Effector memory CD8-positive, alpha-beta T cell (primary cell): ENCODE measurements at regions not wholly inside any gene's neighbourhood (a gene's known extent, or its start where the extent isn't known, plus 50 kb on each side); places are given as distances from the start of the nearest gene placed in this dataset.

Experiments used
- ATAC-seq: fragments of 150-1000 bp; cut with Tn5 transposase; replicated peaks from 2 replicates; pipeline ENCODE4 v1.10.0; 2021; ENCODE audit warnings: mild to moderate bottlenecking, moderate library complexity
- DNase-seq, 3 experiments: peaks; one replicate each; pipeline ENCODE4 v3.0.0; 2021
- H3K27ac Mint-ChIP-seq, 2 donors: one replicate each; pipeline ENCODE4 v1.8.0; 2022; ENCODE audit warnings: mild to moderate bottlenecking in 2 of 2, mixed read lengths in 2 of 2, moderate library complexity in 2 of 2
- H3K27me3 Mint-ChIP-seq, 2 donors: one replicate each; pipeline ENCODE4 v1.8.0; 2022; ENCODE audit warnings: mixed read lengths in 2 of 2
- H3K36me3 Mint-ChIP-seq: one replicate; pipeline ENCODE4 v1.8.0; 2022; ENCODE audit warnings: mild to moderate bottlenecking, moderate library complexity, mixed read lengths; ENCODE audit not compliant: insufficient read depth
- H3K4me1 Mint-ChIP-seq, 2 donors: one replicate each; pipeline ENCODE4 v1.8.0; 2022; ENCODE audit warnings: low read depth in 2 of 2, mixed read lengths in 2 of 2
- H3K4me3 Mint-ChIP-seq, 2 donors: one replicate each; pipeline ENCODE4 v1.8.0; 2022; ENCODE audit warnings: mild to moderate bottlenecking in 2 of 2, mixed read lengths in 2 of 2, moderate library complexity in 2 of 2
- H3K9me3 Mint-ChIP-seq, 2 donors: one replicate each; pipeline ENCODE4 v1.8.0; 2022; ENCODE audit warnings: mixed read lengths in 2 of 2

GRCh38 chr7:89401099-89401498, 605.6 kb upstream of the TEX47 start:
- no peak overlapping the region for H3K4me3 Mint-ChIP-seq
- ATAC-seq, result no peak
- no peak for DNase-seq
- peaks cover 7 to 16% of the 10 kb centered on the region in 2 donors for H3K9me3 Mint-ChIP-seq
- no peak overlapping the region for H3K27ac Mint-ChIP-seq
- no peaks in the 10 kb centered on the region for H3K36me3 Mint-ChIP-seq
- no peaks in the 10 kb centered on the region for H3K4me1 Mint-ChIP-seq
- H3K27me3 Mint-ChIP-seq, result no peaks in the 10 kb centered on the region

DNA sequence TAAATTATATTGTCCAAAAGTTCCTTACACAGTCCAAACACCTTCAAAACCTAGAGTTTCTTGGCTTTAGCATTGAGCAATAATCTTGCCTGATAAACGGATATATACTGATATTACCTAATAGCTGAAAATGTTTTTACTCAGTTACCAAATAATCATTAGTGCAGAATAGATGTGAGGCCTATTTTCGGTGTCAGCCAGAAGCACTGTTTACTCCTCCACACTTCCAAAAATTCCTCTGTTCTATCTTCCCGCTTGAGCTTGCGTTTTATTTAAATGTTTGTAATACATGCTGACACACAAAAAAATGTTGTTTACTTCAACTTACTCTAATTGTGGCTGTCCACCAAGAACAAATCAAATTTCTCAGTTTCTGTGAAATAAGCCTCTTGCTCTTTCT, 606.2 kb upstream of the TEX47 start:
- Mint-ChIP-seq H3K4me1 (no peaks in the 10 kb centered on the region), H3K27me3 (no peaks in the 10 kb centered on the region), H3K27ac (no peak overlapping the region), H3K4me3 (no peak overlapping the region), H3K36me3 (no peaks in the 10 kb centered on the region), H3K9me3 (peaks cover 7 to 16% of the 10 kb centered on the region in 2 donors)
- no peak for DNase-seq
- ATAC-seq, result no peak

DNA sequence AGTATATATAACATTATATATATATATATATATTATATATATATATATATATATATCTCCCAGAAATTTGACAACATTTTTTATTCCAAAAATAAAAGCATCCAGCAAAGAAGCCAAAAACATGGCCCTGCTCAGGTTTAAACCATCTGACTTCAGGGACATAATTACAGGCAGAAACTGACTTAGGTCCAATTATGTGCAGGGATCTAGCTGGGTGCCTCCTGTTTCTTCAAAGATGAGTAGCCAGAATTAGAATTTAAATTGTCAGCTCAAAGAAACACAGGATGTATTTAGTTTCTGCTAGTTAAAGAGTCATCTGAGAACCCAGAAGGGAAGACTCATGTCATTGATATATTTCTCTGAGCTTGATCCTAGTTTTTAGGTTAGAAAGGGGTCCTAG, 656.4 kb upstream of the TEX47 start:
- no peaks in the 10 kb centered on the region for H3K4me1 Mint-ChIP-seq

DNA sequence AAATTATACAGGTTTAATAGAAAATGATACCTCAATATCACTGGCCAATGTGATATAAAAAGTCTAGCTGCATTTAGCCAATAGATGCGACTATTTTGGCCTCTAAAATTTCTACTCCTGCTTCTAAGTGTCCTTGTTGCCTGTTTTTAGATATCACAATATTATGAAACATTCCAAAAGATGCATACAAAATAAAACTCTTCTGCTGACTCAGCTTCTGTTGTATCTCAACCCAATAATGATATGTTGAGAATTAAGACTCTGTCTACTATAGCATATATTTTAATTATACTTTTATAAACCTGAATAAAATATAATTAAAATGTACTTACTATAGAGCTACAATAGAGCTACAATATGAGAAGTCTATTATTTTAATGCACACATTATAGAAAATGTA, 661.0 kb upstream of the TEX47 start:
- peaks cover 4 to 6% of the 10 kb centered on the region in 2 donors for H3K9me3 Mint-ChIP-seq
- no peaks in the 10 kb centered on the region for H3K36me3 Mint-ChIP-seq
- H3K4me1 Mint-ChIP-seq, result no peaks in the 10 kb centered on the region
- H3K27me3 Mint-ChIP-seq, result no peaks in the 10 kb centered on the region
- H3K27ac Mint-ChIP-seq, result no peak overlapping the region
- ATAC-seq (no peak), DNase-seq (no peak)
- no peak overlapping the region for H3K4me3 Mint-ChIP-seq

More for the DNA sequence above, 656.4 kb upstream of the TEX47 start:
- DNase-seq, result no peak
- H3K4me3 Mint-ChIP-seq, result no peak overlapping the region
- no peaks in the 10 kb centered on the region for H3K27me3 Mint-ChIP-seq
- ATAC-seq, result no peak
- no peak overlapping the region for H3K27ac Mint-ChIP-seq
- no peaks in the 10 kb centered on the region for H3K36me3 Mint-ChIP-seq
- H3K9me3 Mint-ChIP-seq, result peaks cover 1 to 2% of the 10 kb centered on the region in 2 donors

GRCh38 chr7:89458114-89458513, 662.6 kb upstream of the TEX47 start:
- ATAC-seq, result no peak
- H3K36me3 Mint-ChIP-seq, result no peaks in the 10 kb centered on the region
- H3K4me1 Mint-ChIP-seq, result no peaks in the 10 kb centered on the region
- DNase-seq, result no peak
- H3K4me3 Mint-ChIP-seq, result no peak overlapping the region
- no peaks in the 10 kb centered on the region for H3K27me3 Mint-ChIP-seq
- H3K9me3 Mint-ChIP-seq, result peaks cover 1 to 6% of the 10 kb centered on the region in 2 donors
- no peak overlapping the region for H3K27ac Mint-ChIP-seq

DNA sequence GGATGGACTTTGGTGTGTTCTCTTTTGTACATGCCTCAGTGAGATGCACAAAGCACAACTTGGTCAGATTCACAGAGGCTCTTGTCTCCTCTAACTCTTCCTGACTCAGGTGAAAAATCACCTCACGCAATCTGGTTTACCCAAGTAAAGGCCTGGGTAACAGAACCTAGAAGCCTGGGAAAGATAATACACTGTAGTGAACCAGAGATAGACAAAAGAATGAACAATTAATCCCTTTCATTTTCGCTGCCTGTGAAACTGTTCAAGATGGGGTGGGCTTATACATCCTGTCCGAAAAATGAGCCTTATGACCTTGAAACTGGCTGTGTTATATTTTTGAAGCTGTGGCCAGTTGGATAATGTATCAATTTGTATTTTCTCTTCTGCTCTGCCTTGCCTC, 678.9 kb upstream of the TEX47 start:
- no peak overlapping the region for H3K27ac Mint-ChIP-seq
- H3K4me3 Mint-ChIP-seq, result no peak overlapping the region
- DNase-seq, result no peak
- no peaks in the 10 kb centered on the region for H3K4me1 Mint-ChIP-seq
- no peaks in the 10 kb centered on the region for H3K27me3 Mint-ChIP-seq
- H3K9me3 Mint-ChIP-seq, result peaks cover 8 to 15% of the 10 kb centered on the region in 2 donors
- no peak for ATAC-seq
- no peaks in the 10 kb centered on the region for H3K36me3 Mint-ChIP-seq

DNA sequence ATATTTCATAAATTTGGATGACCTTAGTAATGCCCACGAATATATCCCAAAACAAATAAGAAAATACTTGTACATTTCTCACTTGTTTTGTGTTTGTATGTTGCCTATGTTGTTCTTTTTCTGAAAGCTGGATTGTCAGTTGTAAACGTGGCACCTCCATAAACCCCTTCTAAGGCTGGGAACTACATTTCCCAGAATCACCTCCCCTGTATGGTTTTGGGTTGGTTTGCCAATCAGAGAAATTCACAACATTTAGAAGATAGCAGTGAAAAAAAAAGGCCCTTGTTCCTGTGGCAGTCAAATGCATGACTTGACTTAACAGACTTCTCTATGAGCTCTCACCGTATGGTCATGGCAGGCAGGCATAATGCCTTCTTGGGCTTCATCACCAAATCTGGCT, 676.3 kb upstream of the STEAP1 start:
- Mint-ChIP-seq H3K9me3 (peaks cover 5 to 9% of the 10 kb centered on the region in 2 donors), H3K36me3 (no peaks in the 10 kb centered on the region), H3K4me3 (no peak overlapping the region), H3K27me3 (no peaks in the 10 kb centered on the region), H3K4me1 (no peaks in the 10 kb centered on the region), H3K27ac (no peak overlapping the region)
- ATAC-seq (no peak), DNase-seq (no peak)

DNA sequence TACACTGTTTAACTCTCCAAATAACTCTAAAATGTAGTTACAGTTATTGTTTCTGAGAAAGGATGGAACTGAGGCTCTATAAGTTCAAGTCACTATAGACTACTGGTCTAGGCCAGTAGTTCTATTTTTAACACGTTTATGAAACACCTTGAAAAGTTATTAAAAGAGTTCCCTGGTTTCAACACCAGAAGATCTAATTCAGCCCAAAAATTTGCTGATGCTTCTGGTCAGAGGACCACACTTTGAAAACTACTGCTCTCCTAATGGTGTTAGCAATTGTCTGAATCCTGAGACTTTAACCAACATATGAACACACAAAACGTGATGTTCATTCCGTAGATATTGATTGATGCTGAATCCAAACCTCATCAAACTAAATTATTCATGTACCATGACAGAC, 658.6 kb upstream of the STEAP1 start:
- no peak for ATAC-seq

GRCh38 chr7:89500084-89500483, 654.2 kb upstream of the STEAP1 start:
- peaks cover 5 to 8% of the 10 kb centered on the region in 2 donors for H3K9me3 Mint-ChIP-seq
- no peaks in the 10 kb centered on the region for H3K27me3 Mint-ChIP-seq
- H3K27ac Mint-ChIP-seq, result no peak overlapping the region
- ATAC-seq, result no peak
- H3K4me1 Mint-ChIP-seq, result no peaks in the 10 kb centered on the region
- no peak overlapping the region for H3K4me3 Mint-ChIP-seq
- H3K36me3 Mint-ChIP-seq, result no peaks in the 10 kb centered on the region
- DNase-seq, result no peak

More for the DNA sequence above, 658.6 kb upstream of the STEAP1 start:
- no peaks in the 10 kb centered on the region for H3K4me1 Mint-ChIP-seq
- H3K4me3 Mint-ChIP-seq, result no peak overlapping the region
- H3K27me3 Mint-ChIP-seq, result no peaks in the 10 kb centered on the region
- DNase-seq, result no peak
- no peak overlapping the region for H3K27ac Mint-ChIP-seq
- peaks cover 15 to 18% of the 10 kb centered on the region in 2 donors for H3K9me3 Mint-ChIP-seq
- H3K36me3 Mint-ChIP-seq, result no peaks in the 10 kb centered on the region

GRCh38 chr7:89503281-89503680, 651.0 kb upstream of the STEAP1 start:
- no peak overlapping the region for H3K27ac Mint-ChIP-seq
- no peaks in the 10 kb centered on the region for H3K27me3 Mint-ChIP-seq
- ATAC-seq, result no peak
- no peak for DNase-seq
- H3K4me1 Mint-ChIP-seq, result no peaks in the 10 kb centered on the region
- no peaks in the 10 kb centered on the region for H3K36me3 Mint-ChIP-seq
- H3K9me3 Mint-ChIP-seq, result no peaks in the 10 kb centered on the region
- H3K4me3 Mint-ChIP-seq, result no peak overlapping the region

GRCh38 chr7:89507034-89507433, 647.2 kb upstream of the STEAP1 start:
- Mint-ChIP-seq H3K27ac (no peak overlapping the region), H3K9me3 (peaks cover 0 to 2% of the 10 kb centered on the region in 2 donors), H3K4me3 (no peak overlapping the region), H3K36me3 (no peaks in the 10 kb centered on the region), H3K4me1 (no peaks in the 10 kb centered on the region), H3K27me3 (no peaks in the 10 kb centered on the region)
- DNase-seq (no peak), ATAC-seq (no peak)

GRCh38 chr7:89511900-89512299, 642.4 kb upstream of the STEAP1 start:
- H3K36me3 Mint-ChIP-seq, result no peaks in the 10 kb centered on the region
- H3K4me3 Mint-ChIP-seq, result no peak overlapping the region
- H3K4me1 Mint-ChIP-seq, result no peaks in the 10 kb centered on the region
- ATAC-seq (no peak), DNase-seq (no peak)
- no peaks in the 10 kb centered on the region for H3K27me3 Mint-ChIP-seq
- peaks cover 4 to 7% of the 10 kb centered on the region in 2 donors for H3K9me3 Mint-ChIP-seq
- H3K27ac Mint-ChIP-seq, result no peak overlapping the region

- no peak for ATAC-seq
- no peak for DNase-seq
- H3K27ac Mint-ChIP-seq, result no peak overlapping the region
- H3K4me1 Mint-ChIP-seq, result no peaks in the 10 kb centered on the region
- no peaks in the 10 kb centered on the region for H3K36me3 Mint-ChIP-seq
- no peak overlapping the region for H3K4me3 Mint-ChIP-seq
- peaks cover 2 to 16% of the 10 kb centered on the region in 2 donors for H3K9me3 Mint-ChIP-seq
- no peaks in the 10 kb centered on the region for H3K27me3 Mint-ChIP-seq
Observed at GRCh38 chr7:89514970-89515369, 639.3 kb upstream of the STEAP1 start.

- Mint-ChIP-seq H3K4me1 (no peaks in the 10 kb centered on the region), H3K27ac (no peak overlapping the region), H3K27me3 (no peaks in the 10 kb centered on the region), H3K4me3 (no peak overlapping the region), H3K36me3 (no peaks in the 10 kb centered on the region), H3K9me3 (peaks cover 2 to 18% of the 10 kb centered on the region in 2 donors)
- DNase-seq (no peak), ATAC-seq (no peak)
Observed at GRCh38 chr7:89517815-89518214, 636.5 kb upstream of the STEAP1 start.

DNA sequence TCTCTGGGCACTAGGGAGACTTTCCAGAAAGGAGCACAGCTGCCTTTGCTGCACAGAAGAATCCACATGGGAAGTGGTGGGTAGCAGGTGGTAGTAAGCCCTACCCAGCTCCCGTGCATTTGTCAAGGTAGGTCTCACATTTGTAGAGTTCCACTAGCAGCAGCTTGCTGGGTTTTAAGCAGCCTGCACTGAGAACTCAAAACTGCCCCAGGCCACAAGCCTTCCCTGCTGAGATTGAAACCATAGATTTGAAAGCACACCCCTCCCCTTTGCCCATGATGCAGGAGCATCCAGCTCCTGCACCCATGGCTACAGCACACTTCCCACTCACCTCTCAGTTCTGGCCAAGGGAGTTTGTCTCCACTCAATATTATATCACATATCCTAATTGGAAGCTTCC, 604.5 kb upstream of the STEAP1 start:
- Mint-ChIP-seq H3K4me3 (no peak overlapping the region), H3K36me3 (peaks cover 4% of the 10 kb centered on the region), H3K4me1 (no peaks in the 10 kb centered on the region), H3K27me3 (no peaks in the 10 kb centered on the region), H3K27ac (no peak overlapping the region), H3K9me3 (peaks cover 0 to 14% of the 10 kb centered on the region in 2 donors)
- DNase-seq, result no peak
- no peak for ATAC-seq
